ENCODE measurements at regions not wholly inside any gene's neighbourhood (a gene's known extent, or its start where the extent isn't known, plus 50 kb on each side); places are given as distances from the start of the nearest gene placed in this dataset.

GRCh38 chr3:109570408-109570807, 233.1 kb upstream of the DPPA4 start:
- Histone ChIP-seq H3K4me1 (ENCODE audit: control insufficient read depth in 4 of 4, insufficient read depth in 4 of 4, low read length in 3 of 4) (peaks cover 0 to 1% (median 0%) of the 10 kb centered on the region in 4 donors), H3K4me3 (ENCODE audit: low read depth in 1 of 3, low read length in 3 of 3) (no peak overlapping the region), H3K36me3 (ENCODE audit: control insufficient read depth in 4 of 4, insufficient read depth in 3 of 4, low read depth in 1 of 4, low read length in 3 of 4) (no peaks in the 10 kb centered on the region), H3K9ac (ENCODE audit: low read depth in 1 of 2, low read length in 2 of 2) (no peak overlapping the region), H3K27ac (ENCODE audit: low read depth in 1 of 2, low read length in 2 of 2) (no peak overlapping the region), H3K27me3 (ENCODE audit: control insufficient read depth in 4 of 4, insufficient read depth in 4 of 4, low read length in 3 of 4) (no peaks in the 10 kb centered on the region), H3K9me3 (ENCODE audit: control insufficient read depth in 4 of 4, low read length in 3 of 4) (no peaks in the 10 kb centered on the region)
- 94% methylated on average over 2 of the region's 2 CpGs for WGBS
- TF ChIP-seq NR2F2 (IDR thresholded peaks at IDR 0.05) (no peak), HNF4A (conservative IDR thresholded peaks at IDR 0.05) (no peak)
- DNase-seq (ENCODE audit: low spot score): no peak

GRCh38 chr3:109572301-109572700, 235.0 kb upstream of the DPPA4 start:
- no peaks in the 10 kb centered on the region for H3K9me3 ChIP-seq (ENCODE audit: control insufficient read depth in 4 of 4, low read length in 3 of 4)
- H3K27me3 ChIP-seq (ENCODE audit: control insufficient read depth in 4 of 4, insufficient read depth in 4 of 4, low read length in 3 of 4): no peaks in the 10 kb centered on the region
- H3K4me3 ChIP-seq (ENCODE audit: low read depth in 1 of 3, low read length in 3 of 3): no peak overlapping the region
- TF ChIP-seq RAD21 (IDR thresholded peaks at IDR 0.05): no peak
- TF ChIP-seq JUND (IDR thresholded peaks at IDR 0.05): no peak
- no peak for TF ChIP-seq SP1 (IDR thresholded peaks at IDR 0.05)
- no peak for TF ChIP-seq CTCF (IDR thresholded peaks at IDR 0.05; ENCODE audit: low read depth, low read length, missing input control)
- no peak for TF ChIP-seq EGR1 (IDR thresholded peaks at IDR 0.05; ENCODE audit: low read depth in 2 of 2)
- no peak for TF ChIP-seq RXRA (IDR thresholded peaks at IDR 0.05)
- TF ChIP-seq HNF4A (conservative IDR thresholded peaks at IDR 0.05): no peak
- no peak for TF ChIP-seq ZBTB33 (IDR thresholded peaks at IDR 0.05)
- no peak for TF ChIP-seq REST (IDR thresholded peaks at IDR 0.05)
- TF ChIP-seq NR2F2 (IDR thresholded peaks at IDR 0.05): no peak
- TF ChIP-seq HNF4G (IDR thresholded peaks at IDR 0.05): no peak
- TF ChIP-seq FOXA2 (IDR thresholded peaks at IDR 0.05): no peak
- TF ChIP-seq MAX (IDR thresholded peaks at IDR 0.05): no peak
- no peak for TF ChIP-seq ATF3 (IDR thresholded peaks at IDR 0.05)
- no peak for TF ChIP-seq TAF1 (conservative IDR thresholded peaks at IDR 0.05)
- no peak for TF ChIP-seq FOXA1 (IDR thresholded peaks at IDR 0.05)
- no peak for TF ChIP-seq GABPA (IDR thresholded peaks at IDR 0.05 in 1 of 2, conservative IDR thresholded peaks at IDR 0.05 in 1 of 2)
- TF ChIP-seq YY1 (IDR thresholded peaks at IDR 0.05): no peak
- H3K9ac ChIP-seq (ENCODE audit: low read depth in 1 of 2, low read length in 2 of 2): no peak overlapping the region
- DNase-seq (ENCODE audit: low spot score): no peak
- H3K27ac ChIP-seq (ENCODE audit: low read depth in 1 of 2, low read length in 2 of 2): no peak overlapping the region
- 96% methylated on average over 1 of the region's 1 CpG for WGBS
- peaks cover 0 to 1% (median 0%) of the 10 kb centered on the region in 4 donors for H3K4me1 ChIP-seq (ENCODE audit: control insufficient read depth in 4 of 4, insufficient read depth in 4 of 4, low read length in 3 of 4)
- H3K36me3 ChIP-seq (ENCODE audit: control insufficient read depth in 4 of 4, insufficient read depth in 3 of 4, low read depth in 1 of 4, low read length in 3 of 4): no peaks in the 10 kb centered on the region
